Hypothalamus (tissue), 51 donors: ENCODE measurements at regions not wholly inside any gene's neighbourhood (a gene's known extent, or its start where the extent isn't known, plus 50 kb on each side); places are given as distances from the start of the nearest gene placed in this dataset.
"Not testable (repeated sequence)": the region's sequence is repeated elsewhere in the genome, so short reads cannot be mapped to it uniquely, and the experiment has no call there.

Experiments used
- DNase-seq, 51 donors: peaks; one replicate each; lab custom pipeline; 2025; lab: John Stamatoyannopoulos, UW

DNA sequence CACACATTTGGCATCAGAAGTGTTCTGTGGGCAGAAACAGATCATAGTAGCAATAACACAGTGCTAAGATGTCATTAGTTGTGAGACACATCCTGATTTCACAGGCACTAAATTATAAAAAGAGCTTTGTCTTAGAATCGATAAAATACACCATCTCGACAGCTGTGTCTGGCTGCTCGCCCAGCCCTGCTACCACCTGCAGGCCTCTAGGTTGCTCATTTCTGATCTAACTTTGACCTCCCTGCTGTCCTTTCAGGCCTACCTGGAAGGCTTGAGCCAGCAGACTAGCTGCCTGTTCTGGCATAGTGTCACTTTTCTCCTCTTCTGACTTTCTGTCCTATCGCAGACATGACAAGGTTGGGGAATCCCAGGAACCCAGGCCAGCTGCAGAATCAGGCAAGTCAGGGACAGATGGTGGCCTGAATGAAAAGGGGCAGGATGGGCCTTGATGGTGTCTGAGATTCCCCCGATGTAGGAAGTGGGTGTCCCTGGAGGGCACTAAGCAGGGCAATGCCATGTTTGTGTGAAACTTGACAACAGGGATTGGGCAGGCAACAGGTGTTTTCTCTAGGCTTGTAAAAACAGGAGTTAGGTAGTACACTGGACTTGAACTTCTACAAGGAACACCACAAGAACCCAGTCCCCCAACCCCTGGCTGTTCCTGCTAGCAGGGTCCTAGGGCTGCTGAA is 66.6 kb upstream of the RHOU start:
- DNase-seq = no peak

DNA sequence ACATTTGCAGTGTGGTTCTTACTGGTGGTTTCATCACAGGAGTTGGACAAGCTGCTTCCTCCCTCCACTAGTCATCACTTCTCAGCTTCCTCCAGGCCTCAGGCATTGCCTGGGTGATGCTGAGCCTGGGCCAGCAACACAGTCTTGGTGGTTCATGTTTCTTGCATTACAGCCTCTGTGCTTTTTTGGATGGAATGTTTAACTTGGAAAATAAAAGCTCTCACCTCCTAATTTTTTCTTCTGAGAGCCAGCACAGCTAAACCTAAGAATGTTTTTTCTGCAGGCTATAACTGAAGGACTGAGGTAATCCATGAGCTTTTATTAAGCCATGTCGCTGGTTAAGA is 66.1 kb upstream of the RHOU start:
- peak in 1 of 51 donors; percentile 17 for DNase-seq

GRCh38 chr1:228681076-228681565 is 54.2 kb upstream of the RHOU start:
- not testable (repeated sequence) for DNase-seq

- no peak for DNase-seq
These were observed 51.9 kb upstream of the RHOU start for GRCh38 chr1:228683428-228683827.

- no peak for DNase-seq
These were observed 50.7 kb upstream of the RHOU start for GRCh38 chr1:228684607-228685006.

- DNase-seq = no peak
These were observed 50.1 kb upstream of the RHOU start for GRCh38 chr1:228685081-228685660.
